HG03060 (cell line): ENCODE measurements at regions not wholly inside any gene's neighbourhood (a gene's known extent, or its start where the extent isn't known, plus 50 kb on each side); places are given as distances from the start of the nearest gene placed in this dataset.

Experiments used
- ATAC-seq: cut with Tn5 transposase; IDR thresholded peaks from one replicate; pipeline ENCODE4 v1.9.1; 2021; ENCODE audit warnings: low read depth, moderate number of reproducible peaks; ENCODE audit not compliant: unreplicated experiment

DNA sequence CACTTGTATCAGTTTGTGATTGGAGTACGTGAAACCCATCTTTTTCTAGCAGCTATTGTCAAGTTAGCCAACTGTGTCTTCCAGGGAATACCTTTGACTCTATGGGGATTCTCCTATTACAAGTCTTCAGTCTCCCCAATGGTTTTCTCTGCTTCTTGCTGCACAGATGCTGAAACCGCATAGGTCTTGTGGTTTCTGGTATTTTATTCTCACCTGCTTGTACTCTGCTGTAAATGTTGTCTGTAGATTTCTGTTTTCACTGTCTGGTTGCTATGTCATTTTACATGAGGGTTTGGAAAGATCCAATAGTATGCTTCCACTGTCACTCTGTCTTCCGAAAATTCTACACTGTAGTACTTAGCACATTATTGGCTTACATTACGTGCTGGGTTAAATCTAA is 1196.9 kb upstream of the C9orf72 start:
- no peak for ATAC-seq

DNA sequence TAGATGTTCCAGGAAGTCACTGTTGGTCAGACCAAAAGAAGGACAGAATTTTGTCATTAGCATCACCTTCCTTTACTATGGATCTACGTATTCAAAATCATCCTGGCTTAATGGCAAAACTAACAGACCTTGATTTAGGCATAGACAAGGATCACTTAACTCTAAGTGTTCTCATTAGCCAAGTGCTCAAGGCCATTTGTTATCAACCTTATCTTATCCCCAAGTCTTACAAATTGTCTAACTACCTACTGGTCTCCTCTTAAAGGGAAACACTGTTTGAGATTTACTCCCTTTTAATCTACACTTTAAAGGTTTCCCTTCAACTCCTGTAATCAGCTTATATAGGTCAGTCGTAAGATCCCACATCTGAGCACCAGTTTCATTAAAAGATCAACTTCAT is 1197.5 kb upstream of the C9orf72 start:
- ATAC-seq, result no peak

DNA sequence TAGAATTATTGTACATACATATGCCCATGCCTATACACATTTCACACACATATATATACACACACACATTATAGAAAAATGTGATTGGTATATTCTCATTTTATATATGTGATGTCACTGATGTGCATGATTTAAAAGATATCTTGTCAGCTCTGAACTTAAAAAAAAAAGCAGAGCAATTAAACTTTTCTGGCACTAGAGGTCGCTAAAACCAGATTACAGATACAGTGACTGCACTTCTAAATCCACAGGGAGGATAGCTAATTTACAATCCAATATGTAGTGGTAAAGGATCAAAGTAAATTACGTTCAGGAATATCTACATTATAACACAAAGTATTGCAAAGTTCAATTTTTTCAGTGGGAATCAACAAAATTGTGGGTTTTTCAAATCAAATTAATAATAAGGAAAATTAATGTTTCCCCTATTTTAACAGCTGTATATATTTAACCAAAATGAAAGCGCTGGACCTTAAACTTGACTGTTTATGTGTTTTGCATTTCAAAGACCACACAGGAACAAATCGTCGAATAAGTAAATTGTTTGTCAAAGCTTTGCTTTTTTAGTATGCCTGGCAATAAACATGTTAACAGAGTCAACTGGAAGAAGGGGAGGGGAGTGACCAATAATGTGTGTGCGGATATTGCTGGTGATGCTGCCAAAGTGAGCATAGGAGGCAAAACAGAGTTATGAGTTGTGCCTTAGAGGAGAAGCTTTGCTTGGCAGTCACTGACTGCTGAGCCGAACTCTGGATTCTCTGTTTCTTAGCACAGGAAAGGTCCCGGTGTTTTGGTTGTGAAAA is 1201.4 kb upstream of the C9orf72 start:
- ATAC-seq, result no peak

DNA sequence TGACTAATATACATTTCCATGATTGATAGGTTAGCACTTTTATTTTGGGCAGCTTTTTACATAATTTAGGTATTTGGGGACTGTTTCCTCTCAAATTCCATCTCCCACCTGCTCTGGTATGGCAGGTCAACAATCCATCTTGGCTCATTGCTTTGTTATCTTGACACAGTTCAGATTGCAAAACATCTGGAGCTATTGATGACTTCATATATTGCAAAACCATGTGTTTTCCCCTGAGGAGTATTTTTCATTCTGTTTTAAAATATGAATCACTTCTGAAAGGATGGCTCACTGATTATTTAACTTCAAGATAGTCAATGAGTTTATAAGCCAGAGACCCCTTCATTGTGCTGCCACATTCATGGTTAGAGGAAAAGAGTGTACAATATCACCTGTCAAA is 1206.0 kb upstream of the C9orf72 start:
- ATAC-seq, result no peak

DNA sequence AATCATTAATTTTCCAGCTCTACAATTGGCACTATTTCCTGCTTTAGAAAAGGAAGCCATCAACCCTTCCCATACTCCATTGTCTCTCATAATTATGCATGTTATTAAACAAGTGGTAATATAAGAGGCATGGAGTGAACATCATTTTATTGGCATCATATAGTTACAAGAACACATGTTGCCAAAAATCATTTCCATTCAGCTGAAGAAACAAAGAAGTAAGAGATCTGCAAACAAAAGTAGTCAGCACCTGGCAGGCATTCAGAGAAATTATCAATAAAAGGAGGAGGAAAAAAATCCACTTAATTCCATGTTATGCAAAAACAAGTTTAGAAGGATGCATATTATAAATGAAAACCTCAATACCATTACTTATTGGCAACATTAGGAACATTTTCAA is 1208.2 kb upstream of the C9orf72 start:
- no peak for ATAC-seq

DNA sequence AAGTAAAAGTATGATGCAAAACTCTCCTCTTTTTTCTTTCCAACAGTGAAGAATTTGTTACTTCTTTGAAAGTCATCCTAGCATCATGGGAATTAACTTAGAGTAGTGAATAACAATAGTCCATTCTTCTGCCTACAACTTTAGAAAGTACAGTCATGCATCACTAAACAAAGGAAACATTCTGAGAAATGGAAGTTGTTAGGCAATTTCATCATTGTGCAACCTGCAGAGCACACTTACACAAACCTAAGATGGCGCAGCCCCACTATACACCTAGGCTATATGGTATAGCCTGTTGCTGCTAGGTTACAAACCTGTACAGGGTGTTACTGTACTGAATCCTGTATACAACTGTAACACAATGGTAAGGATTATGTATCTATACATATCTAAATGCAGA is 1209.3 kb upstream of the C9orf72 start:
- no peak for ATAC-seq

DNA sequence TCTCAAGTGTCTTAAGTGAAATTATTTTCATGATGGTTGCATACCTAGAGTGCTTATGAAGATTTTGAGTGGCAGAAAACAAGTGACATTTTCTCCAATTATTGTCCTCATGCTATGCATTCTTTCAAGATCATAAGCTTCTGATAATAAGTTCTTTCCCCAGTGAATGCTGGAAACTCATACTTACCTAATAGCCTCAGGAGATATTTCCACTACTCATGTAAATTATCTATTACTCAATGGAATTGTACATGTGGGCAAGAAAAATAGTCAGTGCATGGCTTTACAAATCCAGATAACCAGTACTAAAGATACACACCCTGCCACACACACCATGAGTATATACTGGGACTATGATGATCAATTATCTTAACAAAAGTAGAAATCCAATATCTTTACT is 1219.4 kb upstream of the C9orf72 start:
- ATAC-seq, result no peak

DNA sequence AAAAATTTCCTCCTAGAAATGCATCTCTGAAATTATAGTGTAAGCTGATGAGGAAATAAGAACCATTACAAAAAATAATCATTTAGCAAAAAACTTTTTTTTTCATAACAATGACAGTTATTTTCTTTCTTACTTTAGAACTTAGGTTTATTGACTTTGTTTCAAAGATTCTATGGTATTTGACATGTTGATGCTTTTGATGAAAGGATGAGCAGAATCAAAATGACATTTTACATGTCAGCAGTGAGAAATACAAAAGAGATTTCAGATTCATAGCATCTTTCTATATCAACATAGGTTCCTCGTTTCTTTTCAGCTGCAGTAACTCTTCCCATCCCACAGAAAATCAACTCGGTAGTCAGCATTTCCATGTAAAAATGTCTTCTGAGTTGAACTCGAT is 1226.6 kb upstream of the C9orf72 start:
- ATAC-seq, result no peak

DNA sequence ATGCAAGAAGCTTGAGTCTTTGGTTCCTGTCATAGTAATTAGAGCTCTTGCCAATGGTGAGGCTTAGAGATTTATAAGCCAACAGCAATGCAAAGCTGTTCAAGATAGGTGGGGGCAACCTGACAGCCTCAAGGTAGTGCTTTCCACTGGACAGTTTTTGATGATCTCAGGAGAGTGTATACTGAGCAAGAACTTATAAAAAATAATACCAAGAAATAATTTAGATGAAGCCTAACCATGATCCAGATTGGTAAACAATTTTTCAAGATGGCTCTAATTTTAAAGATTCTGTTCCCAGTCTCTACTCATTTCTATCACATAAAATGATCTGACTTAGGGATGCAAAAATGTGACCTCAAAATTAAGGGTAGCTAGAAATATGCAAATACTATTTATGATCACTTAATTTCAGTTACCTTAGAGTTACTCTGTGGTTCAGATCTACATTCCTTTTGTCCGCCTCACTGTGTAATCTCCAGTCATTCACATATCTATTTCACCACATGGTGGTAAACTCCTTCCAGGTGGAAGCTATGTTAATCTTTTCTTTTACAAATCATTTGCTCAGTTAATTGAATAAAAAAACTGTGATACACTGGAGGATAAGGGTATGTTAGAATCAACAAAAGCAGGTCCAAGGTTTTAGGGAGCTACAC is 1228.0 kb upstream of the C9orf72 start:
- no peak for ATAC-seq

DNA sequence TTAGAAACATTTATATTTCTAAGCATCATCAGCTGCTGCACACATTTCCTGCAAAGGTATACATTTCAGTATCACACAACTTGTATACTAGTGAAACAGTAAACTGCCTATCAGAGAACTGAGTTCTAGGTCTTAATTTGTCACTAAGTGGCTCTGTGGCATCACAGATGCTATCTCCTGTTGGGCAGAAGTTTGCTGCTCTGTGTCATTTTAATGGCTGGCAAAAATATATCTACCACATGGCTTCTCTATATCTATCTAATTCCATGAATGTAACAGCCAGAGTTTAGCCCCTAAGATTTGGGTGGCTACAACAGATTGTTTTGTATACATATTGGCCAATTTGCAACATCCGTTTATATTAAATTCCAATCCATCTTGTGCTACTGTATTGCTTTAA is 1231.9 kb upstream of the C9orf72 start:
- ATAC-seq, result no peak

DNA sequence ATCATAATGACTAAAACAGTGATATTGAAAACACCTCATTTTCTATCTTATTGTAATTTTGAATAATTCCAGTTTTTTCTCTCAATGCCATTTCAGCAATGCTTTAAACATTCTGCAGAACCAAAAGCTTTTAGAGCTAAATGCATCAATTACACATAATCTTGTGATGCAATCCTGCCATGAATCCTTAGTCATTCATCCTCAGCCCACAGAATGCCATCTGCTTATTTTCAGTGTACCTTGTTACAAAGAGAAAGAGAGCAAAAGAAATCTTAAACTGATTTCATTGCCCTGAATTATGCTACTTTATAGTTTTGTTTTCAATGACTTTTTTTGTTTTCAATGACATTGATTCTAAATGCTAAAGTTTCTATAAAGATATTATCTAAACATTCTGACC is 1234.8 kb upstream of the C9orf72 start:
- no peak for ATAC-seq

DNA sequence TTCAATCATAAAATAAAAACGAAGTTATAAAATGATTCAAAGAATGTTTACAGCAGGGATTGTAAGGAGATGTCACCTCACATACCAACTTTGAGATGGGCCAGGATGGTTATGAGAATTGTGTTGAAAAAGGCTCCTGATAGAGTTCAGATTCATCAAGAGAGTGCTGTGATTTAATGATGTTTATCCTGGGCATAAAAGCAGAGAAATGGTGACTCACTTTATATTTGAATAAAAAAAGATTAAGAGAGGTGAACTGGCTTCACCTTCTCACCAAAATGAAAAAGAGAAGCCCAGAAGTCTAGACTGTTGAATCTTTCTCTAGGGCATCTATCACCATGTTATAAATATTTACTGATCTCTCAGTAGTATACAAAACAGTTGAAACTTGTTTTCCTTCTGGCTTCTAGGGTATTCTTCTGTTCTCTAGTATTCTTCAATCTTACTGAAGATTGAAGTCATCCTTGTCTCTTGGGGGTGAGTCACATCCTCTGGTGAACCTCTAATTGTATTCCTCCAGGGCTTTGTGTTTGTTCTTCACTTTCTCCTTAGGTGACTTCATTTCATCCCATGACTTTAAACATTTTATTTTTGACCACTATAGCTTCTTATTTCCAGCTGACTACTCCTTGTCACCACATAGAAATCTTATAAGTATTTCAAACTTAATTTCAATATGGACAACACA is 1237.3 kb upstream of the C9orf72 start:
- ATAC-seq, result no peak

DNA sequence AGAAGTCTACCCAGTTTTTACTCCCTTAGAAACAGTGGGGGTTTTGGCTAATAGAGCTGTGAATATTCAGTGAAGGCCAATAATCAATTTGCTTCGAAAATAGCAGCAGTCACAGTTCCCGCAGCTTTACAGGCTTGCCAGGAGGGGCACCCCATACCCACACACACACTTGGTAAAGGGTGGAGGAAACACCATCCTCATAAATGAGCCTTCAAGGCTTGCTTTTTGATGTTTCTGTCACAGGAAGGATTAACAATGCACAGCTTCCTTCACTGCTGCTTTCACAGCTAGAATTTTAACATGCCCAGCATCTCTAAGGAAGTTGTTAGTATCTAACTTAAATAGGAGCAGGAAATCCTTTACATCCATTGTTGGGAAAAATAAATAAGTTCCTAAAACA is 1247.5 kb upstream of the C9orf72 start:
- ATAC-seq, result no peak

DNA sequence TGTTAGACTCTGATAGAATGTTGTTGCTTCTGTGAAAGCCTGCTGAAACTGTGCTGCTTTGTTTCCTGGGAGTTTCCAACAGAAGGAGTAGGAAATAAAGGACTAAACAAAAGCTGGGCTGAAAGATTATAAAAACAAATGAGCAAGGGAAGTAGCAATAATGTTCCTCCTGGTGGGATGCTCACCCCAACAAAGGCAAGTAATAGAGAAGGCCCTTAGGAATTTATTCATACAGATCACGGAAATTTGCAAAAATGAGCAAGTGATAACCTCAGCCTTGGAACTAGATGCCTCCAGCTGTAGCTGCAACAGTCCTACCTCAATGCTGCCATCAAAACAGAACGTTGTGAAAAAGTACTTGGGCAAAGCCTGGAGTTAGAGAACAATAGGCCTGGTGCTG is 1248.0 kb upstream of the C9orf72 start:
- no peak for ATAC-seq

DNA sequence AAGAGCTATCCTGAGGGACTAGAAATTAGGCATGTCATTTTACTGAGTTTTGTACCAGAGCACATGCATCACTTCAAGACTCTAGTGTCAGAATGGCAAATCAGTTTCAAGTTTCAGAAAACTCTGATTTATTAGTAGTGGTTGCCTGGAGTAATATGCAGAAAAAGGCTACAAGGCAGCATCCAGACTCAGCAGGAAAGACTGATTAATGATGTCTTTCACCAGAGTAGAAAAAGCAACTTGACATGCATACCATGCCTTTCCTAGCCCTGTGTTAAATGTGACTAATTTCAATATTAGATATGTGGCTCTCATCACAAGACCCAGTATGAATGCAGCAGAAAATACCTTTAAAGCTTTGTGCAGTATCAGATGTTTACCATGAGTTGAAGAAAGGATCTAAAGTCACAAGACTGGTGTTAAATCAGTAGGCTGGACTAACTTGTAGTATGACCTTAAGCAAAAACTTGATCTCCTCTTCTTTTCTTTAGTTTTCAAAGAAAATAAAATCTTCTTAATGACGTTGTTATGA is 1251.2 kb upstream of the C9orf72 start:
- ATAC-seq, result no peak

DNA sequence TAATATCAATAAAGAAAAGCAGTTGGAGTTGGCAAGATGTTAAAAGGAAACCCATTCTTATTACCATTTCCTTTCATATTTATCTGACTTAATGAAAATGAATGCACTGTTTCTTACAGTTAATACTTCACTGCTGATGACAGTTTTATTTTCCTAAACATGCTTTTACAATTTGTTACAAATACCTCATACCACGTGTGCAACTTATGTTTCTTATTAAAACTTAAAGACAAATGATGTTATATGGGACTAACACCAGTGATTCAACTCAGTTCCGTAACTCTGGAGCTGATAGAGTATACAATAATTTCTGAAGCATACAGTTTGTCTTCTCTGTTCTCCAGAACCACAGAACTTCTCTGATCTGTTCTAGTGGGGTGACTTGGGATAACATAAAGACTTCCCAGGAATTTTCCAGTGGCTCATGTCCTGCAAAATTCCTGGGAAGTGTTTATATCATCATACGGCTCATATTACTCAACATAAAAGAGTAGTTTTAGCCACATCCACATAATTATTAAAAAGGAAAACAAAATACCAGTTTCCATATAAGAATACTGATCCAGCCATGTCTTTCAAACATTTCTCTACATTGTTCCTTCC is 1259.0 kb upstream of the C9orf72 start:
- ATAC-seq, result no peak

DNA sequence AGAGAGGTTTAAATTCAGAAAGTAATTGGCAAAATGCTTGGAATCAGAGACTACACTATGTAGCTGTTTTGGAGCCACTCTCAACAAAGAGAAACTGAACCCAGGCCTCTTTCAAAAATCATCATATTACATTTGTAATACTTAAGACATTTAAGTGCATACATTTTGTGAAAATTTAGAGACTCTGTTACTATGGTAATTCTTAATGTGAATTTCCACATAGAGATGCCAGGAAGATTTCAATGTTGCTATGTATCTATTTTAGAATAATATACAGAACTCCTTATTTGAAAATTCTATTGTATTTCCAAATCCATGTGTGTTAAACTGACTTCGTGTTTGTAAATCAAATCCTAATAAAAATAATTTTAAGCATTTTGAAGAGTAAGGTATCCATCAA is 1260.9 kb upstream of the C9orf72 start:
- no peak for ATAC-seq

DNA sequence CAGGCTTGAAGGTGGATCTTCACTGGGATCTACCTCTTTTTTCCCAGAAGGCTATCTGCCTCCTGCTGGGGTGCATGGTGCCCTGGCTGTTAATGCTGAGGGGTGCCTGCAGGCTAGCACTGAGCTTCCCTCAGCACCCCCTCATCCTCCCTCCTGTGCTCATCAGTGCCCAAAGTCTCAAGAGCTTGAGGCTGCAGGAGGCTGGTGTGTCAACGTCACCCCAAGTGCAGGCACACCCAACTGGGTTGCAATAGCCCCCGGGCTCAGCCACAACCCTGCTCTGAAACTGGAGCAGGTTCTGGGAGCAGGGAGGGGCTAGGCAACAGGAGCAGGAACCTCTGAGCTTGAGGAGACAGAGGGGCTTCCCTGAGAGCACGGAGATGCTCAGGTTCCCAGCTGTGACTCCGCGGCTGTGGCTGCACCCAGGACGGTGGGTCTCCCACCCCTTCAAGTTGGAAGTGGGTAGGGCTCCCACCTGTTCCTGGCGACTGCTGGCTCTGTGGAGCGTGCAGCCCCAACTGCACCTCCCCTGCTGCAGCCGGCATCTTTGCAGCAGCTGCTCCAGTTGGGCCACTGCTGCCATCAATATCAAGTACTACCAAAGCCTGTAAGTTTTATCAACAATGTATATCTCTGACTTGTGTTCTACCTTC is 1266.6 kb upstream of the C9orf72 start:
- ATAC-seq, result no peak

DNA sequence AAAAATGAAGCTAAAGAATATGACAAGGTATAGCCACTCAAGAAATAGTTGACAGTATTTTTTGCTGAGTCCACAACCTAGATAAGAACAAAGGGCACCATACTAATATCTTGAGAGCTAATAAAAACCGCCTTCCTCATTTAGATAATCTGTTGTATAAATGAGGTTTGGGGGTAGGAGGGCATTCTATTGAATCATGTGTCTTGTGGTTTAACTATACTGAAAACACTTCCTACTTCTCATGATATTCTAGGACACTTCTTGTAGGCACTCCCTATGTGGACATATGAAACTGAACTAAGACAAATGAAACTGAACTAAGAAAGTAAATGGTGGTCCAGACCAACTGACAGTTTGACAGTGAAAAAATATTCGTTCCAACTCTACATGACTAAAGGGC is 1268.5 kb upstream of the C9orf72 start:
- no peak for ATAC-seq

DNA sequence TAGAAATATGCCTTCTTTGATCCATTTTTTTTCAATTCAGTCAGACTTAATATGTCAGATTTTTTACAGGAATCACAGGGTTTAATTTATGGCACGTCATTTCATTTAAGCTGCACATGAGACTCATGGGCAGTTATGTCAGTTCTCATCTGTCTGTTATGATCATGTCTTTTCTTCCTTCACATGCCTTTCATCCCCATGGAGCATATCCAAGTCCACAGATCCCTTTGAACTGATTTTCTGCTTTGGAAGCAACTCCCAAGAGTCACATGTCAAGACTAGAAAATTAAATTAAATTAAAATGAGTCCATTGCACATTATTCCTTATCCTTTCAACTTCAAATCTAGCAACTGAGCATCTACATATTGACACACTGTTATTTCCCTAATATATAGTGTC is 1274.0 kb upstream of the C9orf72 start:
- ATAC-seq, result no peak

DNA sequence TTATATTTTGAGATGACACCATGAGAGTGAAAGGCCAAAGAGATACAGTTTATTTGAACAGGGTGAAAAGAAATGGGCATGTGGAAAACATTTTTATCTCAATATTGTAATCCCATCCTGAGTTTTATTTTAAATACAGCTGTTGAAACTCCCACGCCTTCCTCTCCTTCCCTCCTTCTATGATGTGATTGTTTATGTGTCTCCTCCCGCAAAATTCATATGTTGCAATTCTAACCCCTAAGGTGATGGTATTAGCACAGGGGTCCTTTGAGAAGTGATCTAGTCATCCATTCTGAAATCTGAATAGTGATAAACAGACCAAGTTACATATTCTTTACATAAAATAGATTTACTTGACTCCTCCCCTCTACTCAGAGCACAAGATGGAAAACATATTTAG is 1275.4 kb upstream of the C9orf72 start:
- no peak for ATAC-seq
